Astrocyte (in vitro differentiated cells and primary cell): ENCODE measurements at regions not wholly inside any gene's neighbourhood (a gene's known extent, or its start where the extent isn't known, plus 50 kb on each side); places are given as distances from the start of the nearest gene placed in this dataset.

Experiments used
- CTCF ChIP-seq: IDR thresholded peaks from 2 replicates; pipeline ENCODE4 v1.5.1; 2011; ENCODE audit warnings: low read depth, mild to moderate bottlenecking, inconsistent platforms, low read length, moderate library complexity; ENCODE audit not compliant: insufficient read depth
- EZH2 ChIP-seq: IDR thresholded peaks from 2 replicates; pipeline ENCODE4 v1.6.1; 2012; ENCODE audit warnings: mild to moderate bottlenecking, low read length, inconsistent platforms; ENCODE audit not compliant: insufficient read depth

- TF ChIP-seq CTCF (no peak), EZH2 (no peak)
Measured at GRCh38 chr13:106296723-106297122, 238.7 kb downstream of the EFNB2 start.
